GM18951 (cell line): ENCODE measurements at regions not wholly inside any gene's neighbourhood (a gene's known extent, or its start where the extent isn't known, plus 50 kb on each side); places are given as distances from the start of the nearest gene placed in this dataset.

Source experiments
- POLR2A ChIP-seq: IDR thresholded peaks from 4 replicates; pipeline ENCODE4 v1.6.1; 2011; ENCODE audit warnings: mild to moderate bottlenecking; ENCODE audit not compliant: insufficient read length, insufficient read depth; ENCODE audit errors: extremely low read depth
- in situ Hi-C: fragments of 300-500 bp; cut with MboI; formaldehyde crosslinking; loops from one replicate; pipeline ENCODE4 v1.12.0; 2022; ENCODE audit warnings: low sequenced_read_pairs, mixed read lengths, inconsistent platforms; ENCODE audit not compliant: unreplicated experiment

DNA sequence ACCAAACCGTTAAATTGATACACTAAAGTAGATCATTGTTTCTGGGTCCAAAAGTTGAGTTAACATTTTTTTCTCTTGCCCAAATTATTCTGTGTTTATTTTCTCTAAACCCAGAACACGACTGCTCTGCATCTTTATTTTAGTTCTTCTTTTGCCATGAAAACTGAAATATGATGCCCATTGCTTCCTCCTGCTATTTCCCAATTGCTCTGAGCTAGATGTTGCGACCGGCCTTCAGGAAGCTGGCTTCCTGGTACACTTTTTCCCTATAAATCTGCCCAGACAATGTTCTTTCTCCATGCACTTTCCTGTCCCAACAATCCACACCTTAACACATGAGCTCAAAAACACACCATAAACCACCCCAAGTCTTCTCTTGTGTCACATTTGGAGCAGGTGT lies 501.4 kb downstream of the FBXO15 start:
- TF ChIP-seq POLR2A: no peak
- in situ Hi-C loops: no loop called here

GRCh38 chr18:73645160-73645715 lies 502.4 kb downstream of the FBXO15 start:
- in situ Hi-C loops: no loop called here

GRCh38 chr18:73639788-73640187 lies 507.8 kb downstream of the FBXO15 start:
- in situ Hi-C loops: no loop called here
- no peak for TF ChIP-seq POLR2A

More at GRCh38 chr18:73645160-73645715, 502.4 kb downstream of the FBXO15 start:
- no peak for TF ChIP-seq POLR2A

DNA sequence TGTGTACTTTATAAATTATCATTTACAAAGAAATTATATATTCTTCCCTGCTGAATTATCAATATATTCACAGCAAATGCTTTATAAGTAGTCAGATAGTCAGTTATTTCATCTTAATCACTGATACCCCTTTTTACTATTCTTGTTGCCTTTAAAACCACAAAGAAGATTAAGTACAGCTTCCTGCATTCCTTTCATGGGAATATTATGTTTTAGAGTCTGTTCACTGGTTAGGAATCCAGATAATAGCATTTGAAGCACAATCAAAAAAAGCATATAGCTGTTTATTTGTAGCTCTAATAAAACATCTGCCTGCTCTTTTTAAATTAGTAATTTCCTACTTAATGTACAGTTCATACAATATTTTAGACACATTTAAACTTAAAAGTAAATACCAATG lies 508.9 kb downstream of the FBXO15 start:
- no peak for TF ChIP-seq POLR2A
- in situ Hi-C loops: no loop called here

DNA sequence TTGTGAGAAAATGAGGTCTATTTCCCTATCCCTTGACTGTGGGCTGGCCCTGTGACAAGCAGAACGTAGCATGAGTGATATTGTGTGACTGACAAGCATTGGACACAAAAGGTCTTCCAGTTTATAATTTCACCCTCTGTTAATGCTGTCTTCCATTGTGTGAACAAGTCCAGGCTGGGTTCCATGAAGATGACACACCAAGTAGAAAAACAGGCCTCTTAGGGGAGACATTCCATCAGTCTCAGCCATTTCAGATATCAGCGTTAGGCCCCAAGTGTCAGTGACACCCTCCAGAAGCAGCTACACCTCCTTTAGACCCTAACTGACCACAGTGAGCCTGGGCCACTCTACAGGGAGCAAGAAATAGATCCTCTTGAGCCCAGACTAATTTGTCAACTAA lies 511.3 kb downstream of the FBXO15 start:
- in situ Hi-C loops: no loop called here
- TF ChIP-seq POLR2A: no peak

- in situ Hi-C loops: no loop called here
- no peak for TF ChIP-seq POLR2A
Measured at GRCh38 chr18:73626859-73627258, 520.8 kb downstream of the FBXO15 start.

DNA sequence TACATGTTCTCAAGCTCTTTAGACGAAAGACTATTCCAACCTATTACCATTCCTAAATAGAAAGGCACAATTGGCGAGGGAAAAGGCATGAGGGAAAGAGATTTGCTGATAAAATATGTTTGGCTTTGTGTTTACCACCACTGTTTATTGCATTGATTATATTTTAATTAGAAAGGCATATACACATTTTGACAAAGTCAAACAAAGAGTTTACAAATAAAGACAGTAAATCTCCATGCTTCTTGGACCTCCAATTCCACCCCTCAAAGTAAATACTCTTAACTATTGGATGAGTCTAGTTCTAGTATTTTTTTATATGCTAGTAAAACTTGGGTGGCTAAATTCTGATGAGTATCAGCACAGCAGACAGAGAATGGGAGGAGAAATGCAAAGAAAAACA lies 521.4 kb downstream of the FBXO15 start:
- in situ Hi-C loops: no loop called here
- no peak for TF ChIP-seq POLR2A

DNA sequence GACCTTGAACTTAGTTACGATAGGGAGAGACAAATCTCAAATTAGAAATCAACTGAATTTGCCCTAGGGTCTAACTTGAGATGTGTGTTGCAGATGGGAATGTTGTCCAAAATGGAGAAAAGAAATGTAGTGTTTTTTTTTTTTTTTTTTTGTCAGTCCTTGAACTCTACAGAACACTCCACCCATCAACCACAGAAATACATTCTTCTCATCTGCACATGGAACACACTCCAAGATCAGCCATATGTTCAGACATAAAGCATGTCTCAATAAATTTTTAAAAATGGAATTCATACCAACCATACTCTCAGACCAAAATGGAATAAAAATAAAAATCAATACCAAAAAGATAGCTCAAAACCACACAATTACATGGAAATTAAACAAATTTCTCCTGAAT lies 526.5 kb downstream of the FBXO15 start:
- TF ChIP-seq POLR2A: no peak

DNA sequence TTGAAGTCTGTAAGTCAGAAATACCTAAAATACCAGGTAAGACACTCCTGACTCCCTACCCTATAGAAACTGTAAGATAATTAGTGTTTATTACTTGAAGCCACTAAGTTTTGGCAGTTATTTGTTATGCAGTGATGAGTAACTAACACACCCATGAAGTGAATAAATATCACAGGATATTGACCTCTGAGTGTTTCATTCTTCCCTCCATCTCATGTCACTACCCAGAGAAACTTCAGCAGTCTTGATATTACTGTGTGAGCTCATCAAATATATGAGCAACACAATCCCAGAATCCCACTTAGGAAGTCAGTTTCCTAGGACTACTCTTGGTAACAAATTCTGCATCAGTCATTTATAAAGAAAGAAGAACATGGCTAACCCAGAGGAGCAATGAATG lies 529.7 kb downstream of the FBXO15 start:
- TF ChIP-seq POLR2A: no peak
- in situ Hi-C loops: no loop called here

More for the DNA sequence above, 526.5 kb downstream of the FBXO15 start:
- in situ Hi-C loops: no loop called here

GRCh38 chr18:73615506-73615905 lies 532.1 kb downstream of the FBXO15 start:
- in situ Hi-C loops: no loop called here
- TF ChIP-seq POLR2A: no peak

DNA sequence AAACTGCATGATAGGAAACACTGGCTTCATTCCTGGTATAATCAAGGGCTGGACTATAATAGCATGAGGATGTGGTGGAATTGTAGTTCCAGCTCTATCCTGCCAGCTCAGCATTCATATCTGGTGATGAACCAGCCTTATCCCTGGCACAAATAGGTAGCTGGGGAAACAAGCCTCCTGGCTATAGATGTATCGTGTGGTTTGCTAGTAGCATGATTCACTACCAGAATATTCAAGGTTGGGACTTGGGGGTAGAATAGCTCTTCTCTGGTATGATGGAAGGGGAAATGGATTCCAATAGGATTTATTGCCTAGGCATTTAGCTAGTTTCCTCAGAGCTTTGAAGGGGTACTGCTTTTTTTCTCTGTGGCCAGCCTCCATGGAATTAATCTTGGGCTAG lies 532.8 kb downstream of the FBXO15 start:
- TF ChIP-seq POLR2A: no peak
- in situ Hi-C loops: no loop called here

GRCh38 chr18:73613706-73614340 lies 533.8 kb downstream of the FBXO15 start:
- no peak for TF ChIP-seq POLR2A
- in situ Hi-C loops: no loop called here

GRCh38 chr18:73597832-73598615 lies 549.6 kb downstream of the FBXO15 start:
- no peak for TF ChIP-seq POLR2A

DNA sequence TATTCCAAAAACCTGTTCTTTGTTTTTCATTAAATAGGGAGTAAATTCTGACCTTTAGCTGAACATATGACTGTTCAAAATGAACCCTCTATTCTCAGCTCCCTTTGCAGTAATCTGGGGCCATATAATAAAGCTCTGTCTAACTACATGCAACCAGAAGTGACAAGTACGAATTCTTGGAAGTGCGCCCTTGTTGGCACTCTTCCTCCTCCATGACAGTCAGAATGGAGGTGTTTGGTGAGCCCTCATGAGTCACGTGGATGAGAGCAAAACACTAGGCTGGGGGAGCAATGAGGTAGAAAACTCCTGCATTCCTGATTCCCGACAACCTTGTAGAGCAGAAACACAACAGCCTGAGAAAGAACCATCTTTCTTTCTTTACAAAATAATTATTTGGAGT lies 552.9 kb downstream of the FBXO15 start:
- no peak for TF ChIP-seq POLR2A
- in situ Hi-C loops: no loop called here

More at GRCh38 chr18:73597832-73598615, 549.6 kb downstream of the FBXO15 start:
- in situ Hi-C loops: no loop called here
